ENCODE measurements at regions not wholly inside any gene's neighbourhood (a gene's known extent, or its start where the extent isn't known, plus 50 kb on each side); places are given as distances from the start of the nearest gene placed in this dataset.

DNA sequence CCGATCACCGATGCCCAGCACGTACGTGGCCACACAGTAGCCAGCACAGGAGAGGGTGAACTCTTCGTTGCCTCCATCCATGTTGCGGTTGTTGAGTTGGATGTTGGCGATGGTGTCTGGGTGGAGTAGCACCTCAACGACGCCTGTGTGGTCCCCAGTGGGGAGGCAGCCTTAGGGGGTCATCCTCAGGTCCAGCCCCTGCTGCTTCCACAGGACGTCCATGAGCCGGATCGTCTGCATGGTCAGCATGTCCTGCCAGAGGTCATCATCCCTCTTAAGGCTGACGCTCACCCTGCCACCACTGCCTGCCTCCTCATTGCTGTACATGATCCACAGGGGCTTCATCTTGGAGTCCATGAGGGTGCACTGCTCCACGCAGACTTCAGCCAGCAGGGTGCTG is 369.3 kb downstream of the CMPK2 start:
- no peak for DNase-seq

DNA sequence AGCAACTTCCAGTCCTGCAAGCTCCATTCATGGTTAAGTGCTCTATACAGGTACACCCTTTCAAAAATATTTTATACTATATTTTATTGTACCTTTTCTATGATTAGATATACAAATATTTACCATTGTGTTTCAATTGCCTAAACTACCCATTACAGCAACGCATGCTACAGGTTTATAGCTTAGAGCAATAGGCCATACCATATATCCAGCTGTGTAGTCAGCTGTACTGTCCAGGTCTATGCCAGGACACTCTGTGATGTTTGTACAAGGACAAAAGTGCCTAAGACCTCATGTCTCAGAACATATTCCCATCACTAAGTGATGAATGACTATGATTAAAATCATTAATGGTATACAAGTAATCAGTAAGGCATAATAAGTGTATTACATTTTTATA is 368.7 kb downstream of the CMPK2 start:
- no peak for DNase-seq

DNA sequence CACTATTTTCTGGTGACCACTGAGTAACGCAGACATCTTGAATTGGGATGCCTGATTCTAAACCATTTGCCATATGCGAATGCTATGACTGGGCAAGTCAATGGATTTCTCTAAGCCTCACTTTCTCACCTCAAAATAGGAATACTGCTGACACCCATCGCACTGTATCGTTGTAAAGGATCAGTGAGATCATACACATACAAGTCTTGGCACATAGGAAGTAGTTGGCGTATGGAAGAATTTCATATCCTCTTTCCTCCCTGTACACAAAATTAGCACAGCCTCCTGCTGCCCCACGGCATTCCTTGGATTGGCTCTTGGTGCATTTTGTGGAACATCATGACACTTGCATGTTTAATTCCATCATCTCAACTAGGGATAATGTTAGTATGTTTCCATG is 366.9 kb downstream of the CMPK2 start:
- no peak for DNase-seq

DNA sequence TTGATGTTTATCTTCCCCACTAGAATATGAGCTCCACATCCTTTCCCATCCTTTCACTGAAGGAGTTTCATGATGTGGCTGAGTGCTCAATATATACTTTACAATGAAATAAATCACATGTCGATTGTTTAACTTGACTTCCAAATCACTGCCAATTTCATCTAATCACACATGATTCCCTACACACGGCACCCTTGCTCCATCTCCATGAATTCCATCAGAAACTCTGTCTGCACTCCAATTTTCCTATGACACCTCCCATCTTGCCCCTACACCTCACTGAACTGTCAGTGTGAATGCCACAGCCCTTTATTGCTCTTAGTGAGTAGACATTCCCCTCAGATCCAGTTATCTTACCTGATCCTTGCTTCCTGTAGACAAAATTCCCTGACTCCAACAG is 366.0 kb downstream of the CMPK2 start:
- DNase-seq, result no peak

DNA sequence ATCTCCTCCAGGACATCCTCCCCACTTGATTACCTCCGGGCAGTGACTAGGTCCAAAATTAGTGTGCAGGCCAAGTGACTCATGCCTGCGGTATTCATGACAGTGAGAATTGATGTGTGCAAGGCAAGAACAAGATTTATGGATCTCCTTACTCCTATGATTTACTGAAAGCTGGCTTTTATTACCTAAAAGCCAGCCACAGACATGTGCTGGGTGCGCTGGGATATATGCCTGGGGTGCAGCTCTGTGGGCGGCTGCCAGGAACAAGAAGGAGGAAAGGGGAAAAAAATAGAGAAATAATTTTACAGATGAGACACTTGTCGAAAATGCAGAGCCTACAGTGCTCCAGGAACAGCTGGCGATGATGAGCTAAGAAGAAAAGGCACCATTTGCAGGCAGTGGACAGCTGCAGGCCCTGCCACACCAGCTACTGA is 359.3 kb downstream of the CMPK2 start:
- no peak for DNase-seq

DNA sequence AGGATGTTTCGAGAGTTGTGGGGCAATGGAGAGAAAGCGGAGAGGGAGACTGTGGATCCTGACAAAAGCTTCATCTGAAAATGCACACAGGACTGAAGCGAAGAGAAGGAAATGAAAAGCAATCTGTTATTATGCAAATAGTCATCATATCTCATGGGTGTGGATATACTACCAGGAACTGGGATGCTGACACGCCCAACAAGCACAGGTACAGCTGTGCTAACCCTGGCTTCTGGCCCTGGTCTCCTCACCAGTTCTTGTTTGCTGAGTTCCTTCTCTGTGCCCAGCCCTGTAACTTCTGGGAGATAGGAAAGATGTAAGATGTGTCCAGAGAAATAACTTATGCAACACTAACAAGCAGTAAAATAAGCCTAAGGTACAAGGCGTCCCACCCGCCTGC is 358.8 kb downstream of the CMPK2 start:
- DNase-seq, result no peak

DNA sequence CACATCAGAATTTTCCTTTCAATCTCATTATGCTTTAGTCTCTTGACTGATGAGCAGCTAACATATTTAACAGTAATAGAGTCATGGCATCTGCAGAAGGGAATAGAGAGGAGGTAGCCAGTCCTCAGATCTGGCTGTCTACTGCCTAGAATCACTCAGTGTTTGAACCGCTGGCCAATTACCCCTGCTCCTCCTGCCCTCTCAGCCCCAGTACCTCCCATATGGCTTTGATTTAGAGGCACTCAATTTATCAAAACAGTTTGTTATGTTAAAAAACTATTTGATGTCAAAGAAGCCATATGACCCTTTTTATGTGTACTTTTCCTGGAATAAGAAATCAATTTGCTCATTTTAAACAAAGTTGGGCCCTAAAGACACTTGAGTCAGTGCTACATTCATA is 355.2 kb downstream of the CMPK2 start:
- no peak for DNase-seq

DNA sequence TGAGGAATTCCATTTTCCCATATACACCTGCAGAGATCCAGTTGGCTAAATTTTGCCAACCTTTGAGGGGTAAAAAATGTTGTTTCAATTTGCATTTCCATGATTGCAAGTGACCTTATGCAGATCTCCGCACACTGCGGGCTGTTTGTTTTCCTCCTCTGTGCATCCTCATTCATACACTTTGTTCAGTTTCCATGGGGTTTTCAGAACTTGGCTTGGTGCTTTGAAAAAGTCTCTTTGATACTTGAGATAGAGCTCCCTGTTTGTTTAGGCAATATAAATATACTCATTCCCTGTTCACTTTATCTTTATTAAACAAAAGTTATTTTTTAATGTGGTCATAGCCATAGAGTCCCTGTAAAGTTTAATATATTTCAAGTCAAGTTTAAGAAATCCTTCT is 353.1 kb downstream of the CMPK2 start:
- no peak for DNase-seq

DNA sequence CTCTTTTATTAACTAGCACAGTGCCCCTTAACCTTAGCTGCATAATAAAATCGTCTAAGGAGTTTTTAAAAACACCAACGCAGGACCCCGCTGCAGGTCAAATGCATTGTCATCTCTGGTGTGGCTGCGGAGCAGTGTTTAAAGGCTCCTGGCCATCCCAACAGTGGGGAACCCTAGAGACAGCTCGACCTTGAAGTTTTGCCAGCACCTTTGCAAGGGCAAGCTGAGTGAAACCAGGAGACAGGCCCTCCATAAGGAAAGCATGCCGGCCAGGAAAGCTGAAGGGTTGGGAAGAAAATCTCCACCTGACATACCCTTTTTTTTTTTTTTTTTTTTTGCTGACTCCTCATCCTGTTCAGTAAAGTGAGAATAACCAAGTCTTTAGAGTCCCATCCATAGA is 349.0 kb downstream of the CMPK2 start:
- DNase-seq, result no peak

DNA sequence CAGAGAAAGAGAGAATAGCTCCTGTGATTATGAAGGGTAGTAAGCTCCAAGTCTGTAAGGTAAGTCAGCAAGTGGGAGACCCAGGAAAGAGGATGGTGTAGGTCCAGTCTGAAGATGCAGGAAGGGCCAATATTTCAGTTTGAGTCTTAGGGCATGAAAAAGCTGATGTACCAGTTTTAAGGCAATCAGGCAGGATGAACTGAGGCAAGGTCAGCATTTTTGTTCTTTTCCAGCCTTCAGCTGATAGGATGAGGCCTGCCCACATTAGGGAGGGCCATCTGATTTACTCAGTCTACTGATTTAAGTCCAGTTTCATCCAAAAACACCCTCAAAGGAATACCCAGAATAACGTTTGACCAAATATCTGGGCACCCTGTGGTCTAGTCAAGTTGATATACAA is 347.3 kb downstream of the CMPK2 start:
- DNase-seq, result no peak

DNA sequence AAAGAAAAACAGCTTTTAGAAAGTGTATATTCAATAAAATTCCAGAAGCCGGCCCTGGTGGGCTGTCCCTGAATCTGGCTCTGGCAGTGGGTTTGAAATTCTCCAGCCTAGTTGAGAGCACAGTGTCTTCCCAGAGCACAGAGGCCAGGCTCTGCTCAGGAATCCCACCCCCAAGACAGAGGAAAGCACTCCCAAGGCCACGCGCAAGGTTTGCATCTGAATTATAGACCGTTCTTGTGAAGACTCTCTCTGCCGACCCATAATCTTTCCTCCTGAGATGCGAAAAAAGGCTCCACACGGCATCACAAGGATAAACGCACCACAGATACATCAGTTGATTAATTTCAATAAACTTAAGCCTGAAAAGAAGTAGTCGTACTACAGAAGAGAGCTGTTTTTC is 342.2 kb downstream of the CMPK2 start:
- DNase-seq, result no peak

DNA sequence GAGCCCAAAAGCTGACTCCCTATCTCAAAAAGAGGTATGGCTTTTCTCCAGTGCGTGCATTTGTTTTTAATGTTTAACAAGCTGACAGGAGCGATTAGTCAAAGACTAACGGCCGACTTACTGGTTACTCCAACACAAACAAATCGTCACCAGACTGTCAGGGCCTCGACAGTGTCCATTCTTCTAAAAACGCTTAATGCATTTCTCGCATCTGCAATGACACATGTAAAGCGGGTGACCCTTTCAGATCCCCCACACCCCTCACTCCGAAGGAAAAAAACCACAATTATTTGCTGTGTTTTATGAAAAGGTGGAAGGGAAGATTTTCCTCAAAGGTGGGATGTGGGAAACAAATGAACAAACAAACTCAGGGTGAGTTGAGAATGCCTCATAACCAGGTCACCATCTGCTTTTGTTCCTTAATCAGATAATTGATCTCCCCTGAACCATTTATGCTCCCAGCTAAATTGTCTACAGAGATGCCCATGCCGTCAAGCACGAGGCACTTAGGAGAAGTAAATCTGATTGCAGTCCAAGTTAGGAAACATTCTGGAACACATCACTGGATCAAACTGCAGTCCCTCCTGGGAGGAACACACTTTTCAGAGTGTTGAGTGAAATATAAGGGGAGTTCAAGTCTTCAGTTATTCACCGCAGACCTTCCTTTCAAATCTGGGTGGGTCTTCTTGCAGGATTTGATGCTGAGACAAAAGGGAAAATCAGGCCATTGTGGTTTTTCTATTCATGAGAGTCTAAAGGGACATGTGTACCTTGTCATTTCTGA is 340.8 kb downstream of the CMPK2 start:
- DNase-seq, result no peak

DNA sequence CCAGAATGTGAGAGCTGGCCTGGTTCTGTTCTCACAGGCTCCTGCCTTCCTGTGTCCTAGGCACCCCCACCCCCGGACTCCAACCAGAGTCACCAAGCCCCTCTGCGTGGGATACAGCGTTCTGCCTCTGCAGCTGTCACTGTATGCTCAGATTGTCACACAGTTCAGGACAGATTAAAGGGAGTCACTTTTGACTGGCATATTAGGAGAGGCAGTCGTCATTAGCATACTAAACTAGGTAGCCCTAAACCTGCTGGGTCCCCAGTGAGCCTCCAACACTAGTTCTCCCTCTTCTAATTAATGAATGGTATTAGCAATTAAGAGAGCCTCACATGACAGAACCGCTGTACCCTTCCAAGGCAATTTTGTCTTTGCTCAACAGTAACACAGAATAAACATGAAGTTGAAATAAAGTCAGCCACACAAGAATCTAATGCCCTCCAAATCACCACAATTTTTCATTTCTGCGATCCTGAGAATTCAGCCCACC is 340.2 kb downstream of the CMPK2 start:
- DNase-seq, result no peak

DNA sequence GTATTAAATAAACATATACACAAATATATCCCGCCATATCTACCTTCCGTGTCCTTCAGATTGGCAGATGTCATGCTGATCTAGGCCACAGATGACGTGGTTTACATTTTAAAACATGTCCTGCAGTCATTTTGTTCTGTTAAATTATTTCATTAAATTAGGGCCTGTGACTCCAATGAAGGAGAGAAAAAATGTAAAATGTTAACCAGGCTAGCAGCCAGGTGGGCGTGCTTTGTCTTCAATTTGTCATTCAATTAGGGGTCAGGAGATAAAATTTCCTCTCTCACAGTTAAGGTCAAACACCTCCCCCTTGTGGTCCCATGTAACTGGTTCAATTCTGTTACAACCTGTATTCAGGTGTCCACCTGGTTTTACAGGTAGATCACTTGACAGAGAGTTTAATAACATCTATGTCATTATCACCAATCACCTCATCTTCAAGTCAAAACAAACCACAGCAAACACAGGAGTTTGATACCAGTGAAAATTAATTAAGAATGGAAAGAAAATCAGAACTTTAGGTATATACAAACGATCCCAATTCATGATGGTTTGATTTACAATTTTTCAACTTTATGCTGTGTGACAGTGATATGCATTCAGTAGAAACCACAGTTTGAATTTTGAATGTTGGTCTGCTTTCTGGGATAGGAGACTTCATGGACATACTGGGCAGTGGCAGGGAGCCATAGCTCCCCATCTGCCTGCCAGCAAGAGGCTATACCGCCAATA is 339.4 kb downstream of the CMPK2 start:
- DNase-seq, result no peak

DNA sequence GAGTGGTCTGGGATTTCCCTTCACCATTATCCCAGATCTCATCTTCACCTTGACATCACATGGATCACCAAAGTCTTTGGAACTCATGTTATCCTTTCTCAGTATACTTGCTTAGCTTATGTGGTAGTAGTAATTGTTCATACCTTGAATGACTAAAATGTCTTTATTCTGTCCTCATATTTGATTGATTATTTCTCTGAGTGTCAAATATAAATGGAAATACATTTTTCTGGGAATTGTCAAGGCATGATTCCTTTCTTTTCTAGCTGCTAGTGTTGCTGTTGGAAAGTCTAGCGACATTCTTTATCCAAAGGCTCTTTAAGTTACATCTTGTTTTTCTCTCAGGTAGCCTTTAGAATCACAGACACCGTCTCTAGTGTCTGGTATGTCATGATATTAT is 334.4 kb downstream of the CMPK2 start:
- no peak for DNase-seq

DNA sequence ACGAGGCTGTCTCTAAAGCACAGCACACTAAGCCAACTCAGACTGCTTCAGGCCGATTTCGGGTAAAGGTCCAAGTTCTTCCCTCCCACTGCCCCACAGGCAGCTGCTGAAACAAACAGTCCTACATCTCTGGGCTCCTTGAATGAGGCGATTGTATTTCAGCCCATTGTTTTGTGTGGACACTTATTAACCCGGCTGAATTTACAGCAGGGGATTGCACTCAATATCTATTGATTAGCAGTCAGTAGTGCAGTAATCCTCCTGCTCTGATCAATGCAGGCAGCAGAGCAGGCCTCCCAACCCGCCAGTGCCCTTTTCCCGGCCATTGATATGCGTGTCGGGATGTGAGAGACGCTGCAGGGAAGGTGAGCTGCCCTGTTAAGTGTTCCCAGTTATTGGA is 330.1 kb downstream of the CMPK2 start:
- DNase-seq, result no peak

DNA sequence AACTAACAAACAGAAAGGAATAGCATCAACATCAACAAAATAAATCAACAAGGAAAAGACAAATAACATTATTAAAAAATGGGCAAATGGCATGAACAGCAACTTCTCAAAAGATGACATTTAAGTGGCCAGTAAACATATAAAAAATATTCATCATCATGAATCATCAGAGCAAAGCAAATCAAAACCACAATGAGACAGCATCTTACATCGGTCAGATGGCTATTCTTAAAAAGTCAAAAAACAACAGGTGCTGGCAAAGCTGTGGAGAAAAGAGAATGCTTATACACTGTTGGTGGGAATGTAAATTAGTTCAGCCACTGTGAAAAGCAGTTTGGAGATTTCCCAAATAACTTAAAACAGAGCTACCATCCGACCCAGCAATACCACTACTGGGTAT is 327.1 kb downstream of the CMPK2 start:
- DNase-seq, result no peak

DNA sequence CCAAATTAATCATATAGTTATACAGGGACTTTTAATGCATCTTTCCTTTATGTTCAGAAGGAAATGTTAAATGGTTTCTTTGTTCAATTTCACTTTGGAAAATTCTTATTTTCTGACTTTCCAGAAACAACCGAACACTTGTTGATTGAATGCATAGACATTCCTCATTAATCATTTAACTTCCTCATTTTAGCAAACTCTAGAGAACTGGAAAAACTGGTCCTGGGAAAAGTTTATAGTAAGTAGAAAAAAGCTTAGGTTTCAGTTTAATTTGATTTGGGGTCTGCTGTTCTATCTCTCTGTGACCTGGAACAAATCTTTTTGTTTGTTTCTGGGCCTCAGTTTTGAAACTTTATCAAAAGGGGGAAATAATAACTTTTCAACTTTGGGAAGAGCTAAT is 320.4 kb downstream of the CMPK2 start:
- no peak for DNase-seq

DNA sequence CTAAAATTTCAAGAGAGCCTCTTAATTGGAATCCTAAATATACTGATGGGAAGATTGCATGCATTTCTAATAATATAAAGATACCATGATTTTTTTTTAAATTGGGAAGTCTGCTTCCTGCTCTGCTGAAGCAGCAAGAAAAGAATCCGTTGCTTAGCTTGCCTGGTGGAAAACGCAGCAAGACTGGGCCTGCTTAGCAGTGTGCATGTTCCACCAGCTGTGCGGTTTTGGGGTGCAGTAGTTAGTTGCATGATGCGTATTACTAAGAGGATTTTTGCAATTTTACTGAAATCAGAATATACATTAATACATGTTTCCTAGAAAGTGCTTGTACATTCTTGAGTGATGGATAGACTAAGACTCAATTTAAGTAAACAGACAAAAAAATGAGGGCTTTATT is 319.9 kb downstream of the CMPK2 start:
- DNase-seq, result no peak

DNA sequence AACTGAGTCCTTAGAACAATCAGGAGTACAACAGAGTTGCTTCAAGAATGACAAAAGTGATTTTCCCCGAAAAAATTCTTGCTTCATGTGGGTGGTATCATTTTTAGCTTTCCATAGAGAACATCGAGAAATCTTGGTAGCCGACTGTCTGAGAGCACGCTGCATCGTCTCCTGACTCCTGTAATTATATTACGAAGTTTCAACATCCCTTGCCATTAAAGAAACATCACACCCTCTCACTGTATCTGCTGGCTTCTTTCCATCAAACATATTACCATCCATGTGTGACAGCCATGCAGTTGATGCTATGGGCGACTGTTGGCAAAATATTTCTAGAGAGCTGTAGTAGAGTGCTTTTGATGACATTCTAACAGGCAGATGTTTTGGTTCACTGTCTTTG is 311.2 kb downstream of the CMPK2 start:
- no peak for DNase-seq

DNA sequence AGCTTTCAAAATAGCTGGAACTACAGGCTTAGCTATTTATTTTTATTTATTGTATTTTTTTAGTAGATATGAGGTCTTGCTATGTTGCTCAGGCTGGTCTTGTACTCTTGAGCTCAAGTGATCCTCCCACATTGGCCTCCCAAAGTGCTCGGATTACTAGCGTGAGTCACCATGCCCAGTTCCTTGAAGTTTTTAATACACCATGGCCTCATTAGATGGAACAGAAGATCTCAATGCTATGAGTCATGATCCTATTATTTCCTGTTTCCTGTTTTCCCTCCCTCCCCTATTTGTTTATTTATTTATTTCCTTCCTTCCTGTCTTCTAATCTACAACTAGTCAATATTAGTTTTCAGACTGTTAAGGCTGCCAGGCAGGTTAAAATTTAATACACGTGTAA is 309.0 kb downstream of the CMPK2 start:
- no peak for DNase-seq

DNA sequence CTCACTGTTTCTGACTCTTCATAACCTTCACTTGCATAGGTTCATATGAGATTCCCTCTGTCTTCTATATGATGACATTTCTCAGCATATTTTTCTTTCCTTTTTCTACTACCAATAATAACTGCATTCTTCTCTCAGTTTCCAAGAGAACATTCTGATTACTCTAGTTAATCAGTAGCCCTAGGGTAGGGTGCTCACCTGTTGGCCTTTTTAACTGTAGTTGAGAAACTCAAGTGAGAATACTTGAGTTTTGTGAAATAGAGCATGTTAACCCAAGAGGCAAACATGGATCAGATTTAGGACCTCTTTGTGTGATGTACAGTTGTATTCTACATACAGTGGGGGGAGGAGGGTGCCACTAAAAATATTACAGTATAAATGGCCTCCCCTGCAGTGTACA is 308.0 kb downstream of the CMPK2 start:
- no peak for DNase-seq

DNA sequence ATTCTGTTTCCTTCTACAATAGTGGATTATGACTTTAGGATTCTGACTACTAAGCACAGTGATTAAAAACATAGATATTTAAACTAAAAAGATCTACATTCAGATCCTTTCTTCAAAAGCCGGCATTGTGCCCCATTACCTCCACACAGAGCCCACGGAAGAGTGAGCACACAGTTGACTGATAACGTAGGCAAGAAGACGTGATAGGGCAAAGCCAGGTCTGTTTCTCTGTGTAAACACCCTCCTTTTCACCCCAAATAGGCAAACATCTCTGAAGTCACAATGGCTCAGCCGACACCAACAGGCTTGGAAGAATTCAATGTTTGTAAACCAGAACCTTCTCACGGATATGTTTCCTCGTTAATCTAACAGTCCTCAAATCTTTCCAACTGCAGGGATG is 302.9 kb downstream of the CMPK2 start:
- DNase-seq, result no peak

DNA sequence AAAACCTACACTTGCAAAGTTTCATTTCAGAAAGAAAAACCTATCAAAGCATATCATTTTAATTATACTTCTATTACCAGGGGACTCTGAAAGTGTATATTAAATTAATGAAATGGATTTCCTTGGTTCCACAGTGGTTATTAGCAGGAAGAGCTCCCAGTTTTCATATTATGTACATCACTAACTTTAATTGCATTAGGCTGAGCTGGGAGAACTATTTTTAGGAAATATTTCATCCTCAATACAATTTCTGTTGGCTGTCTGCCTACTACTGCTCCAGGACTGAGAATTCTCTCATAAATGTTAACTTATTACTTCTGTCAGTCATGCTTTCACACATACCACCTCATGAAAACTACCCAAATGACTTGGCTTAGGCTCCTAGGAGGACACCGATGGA is 301.4 kb downstream of the CMPK2 start:
- no peak for DNase-seq

DNA sequence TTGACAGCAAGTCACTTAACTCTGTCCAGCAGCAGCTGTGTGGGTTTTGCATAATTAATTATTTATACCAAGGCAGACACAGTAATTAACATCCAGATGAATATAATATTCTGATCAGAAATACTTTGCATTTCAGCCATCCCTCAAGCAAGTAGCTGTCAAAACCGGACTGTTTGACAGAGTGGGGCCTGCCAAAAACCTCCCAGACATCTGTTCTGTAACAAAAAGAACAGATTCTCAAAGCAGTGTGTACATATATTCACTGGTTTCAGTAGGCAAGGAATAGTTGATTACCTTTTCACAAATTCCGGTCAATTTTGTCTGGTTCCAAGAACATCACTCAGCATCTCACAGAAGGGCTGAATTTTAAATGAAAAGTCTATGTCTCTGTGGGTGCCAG is 291.6 kb downstream of the CMPK2 start:
- no peak for DNase-seq

Data from activated naive CD4-positive, alpha-beta T cell treated with Interleukin-2 at 50 U/mL for 16 hours (primary cell).